ENCODE measurements at regions not wholly inside any gene's neighbourhood (a gene's known extent, or its start where the extent isn't known, plus 50 kb on each side); places are given as distances from the start of the nearest gene placed in this dataset.

- no peaks in the 10 kb centered on the region for H3K27me3 ChIP-seq
Observed at GRCh38 chr21:31397515-31397926, 53.5 kb upstream of the TIAM1 start.

GRCh38 chr21:31397030-31397429, 53.0 kb upstream of the TIAM1 start:
- Histone ChIP-seq H3K4me1 (peaks cover 17 to 67% (median 41%) of the 10 kb centered on the region in 10 experiments), H3K9me3 (replicated peaks in 1 of 11) (peaks cover 0 to 15% (median 6%) of the 10 kb centered on the region in 11 experiments; a peak in 11 of 22 replicates), H4K20me1 (no peaks in the 10 kb centered on the region), H3K27me3 (no peaks in the 10 kb centered on the region), H3K27ac (no peak overlapping the region), H3K36me3 (no peaks in the 10 kb centered on the region; a peak in 1 of 22 replicates), H3K4me3 (no peak overlapping the region), H3K9ac (no peak overlapping the region), H3K4me2 (peak overlapping the region in 10 of 11 experiments; percentile 7 to 79 (median 62); a peak in 18 of 22 replicates)
- TF ChIP-seq Cebpa-rat (IDR thresholded peaks at IDR 0.05), result no peak

More at GRCh38 chr21:31397515-31397926, 53.5 kb upstream of the TIAM1 start:
- H3K9me3 ChIP-seq (replicated peaks in 1 of 11), result peaks cover 0 to 10% (median 5%) of the 10 kb centered on the region in 11 experiments; a peak in 11 of 22 replicates
- H3K27ac ChIP-seq, result peak overlapping the region in 3 of 11 experiments; percentile 10 to 36 (median 11); a peak in 4 of 22 replicates
- no peak for TF ChIP-seq Cebpa-rat (IDR thresholded peaks at IDR 0.05)
- no peak overlapping the region for H3K9ac ChIP-seq
- peaks cover 17 to 67% (median 41%) of the 10 kb centered on the region in 10 experiments for H3K4me1 ChIP-seq
- no peaks in the 10 kb centered on the region; a peak in 1 of 22 replicates for H3K36me3 ChIP-seq
- no peaks in the 10 kb centered on the region for H4K20me1 ChIP-seq
- no peak overlapping the region for H3K4me3 ChIP-seq
- H3K4me2 ChIP-seq, result peak overlapping the region in 10 of 11 experiments; percentile 7 to 79 (median 62); a peak in 20 of 22 replicates

- Histone ChIP-seq H3K4me3 (no peak overlapping the region), H3K4me1 (peaks cover 17 to 67% (median 41%) of the 10 kb centered on the region in 10 experiments)
- no peak for TF ChIP-seq Cebpa-rat (IDR thresholded peaks at IDR 0.05)
Observed at GRCh38 chr21:31396399-31396798, 52.3 kb upstream of the TIAM1 start.

GRCh38 chr21:31395791-31396190, 51.7 kb upstream of the TIAM1 start:
- no peaks in the 10 kb centered on the region; a peak in 1 of 22 replicates for H3K36me3 ChIP-seq
- no peak overlapping the region for H3K27ac ChIP-seq
- H3K4me3 ChIP-seq, result no peak overlapping the region
- peaks cover 0 to 15% (median 6%) of the 10 kb centered on the region in 11 experiments; a peak in 9 of 22 replicates for H3K9me3 ChIP-seq (replicated peaks in 1 of 11)
- H3K9ac ChIP-seq, result no peak overlapping the region
- peak overlapping the region in 5 of 11 experiments; percentile 25 to 58 (median 55); a peak in 9 of 22 replicates for H3K4me2 ChIP-seq
- no peaks in the 10 kb centered on the region for H4K20me1 ChIP-seq
- H3K27me3 ChIP-seq, result no peaks in the 10 kb centered on the region
- no peak for TF ChIP-seq Cebpa-rat (IDR thresholded peaks at IDR 0.05)
- peaks cover 17 to 67% (median 41%) of the 10 kb centered on the region in 10 experiments for H3K4me1 ChIP-seq

More at GRCh38 chr21:31396399-31396798, 52.3 kb upstream of the TIAM1 start:
- Histone ChIP-seq H3K4me2 (peak overlapping the region in 3 of 11 experiments; percentile 64 to 79 (median 72); a peak in 4 of 22 replicates), H3K9me3 (replicated peaks in 1 of 11) (peaks cover 0 to 15% (median 6%) of the 10 kb centered on the region in 11 experiments; a peak in 9 of 22 replicates), H4K20me1 (no peaks in the 10 kb centered on the region), H3K9ac (no peak overlapping the region), H3K27ac (no peak overlapping the region), H3K36me3 (no peaks in the 10 kb centered on the region; a peak in 1 of 22 replicates), H3K27me3 (no peaks in the 10 kb centered on the region)

- Histone ChIP-seq H3K27ac (no peak overlapping the region), H3K4me1 (peaks cover 17 to 62% (median 41%) of the 10 kb centered on the region in 10 experiments)
Observed at GRCh38 chr21:31395268-31395667, 51.2 kb upstream of the TIAM1 start.

GRCh38 chr21:31394309-31394708, 50.2 kb upstream of the TIAM1 start:
- no peak overlapping the region for H3K4me3 ChIP-seq
- TF ChIP-seq Cebpa-rat (IDR thresholded peaks at IDR 0.05), result no peak
- H3K9ac ChIP-seq, result no peak overlapping the region
- H3K4me1 ChIP-seq, result peaks cover 17 to 52% (median 41%) of the 10 kb centered on the region in 10 experiments
- H3K4me2 ChIP-seq, result peak overlapping the region in 7 of 11 experiments; percentile 19 to 58 (median 54); a peak in 11 of 22 replicates
- H3K27me3 ChIP-seq, result no peaks in the 10 kb centered on the region
- peaks cover 0 to 15% (median 6%) of the 10 kb centered on the region in 11 experiments; a peak in 9 of 22 replicates for H3K9me3 ChIP-seq (replicated peaks in 1 of 11)
- no peaks in the 10 kb centered on the region; a peak in 1 of 22 replicates for H3K36me3 ChIP-seq
- no peak overlapping the region for H3K27ac ChIP-seq
- H4K20me1 ChIP-seq, result no peaks in the 10 kb centered on the region

More at GRCh38 chr21:31395268-31395667, 51.2 kb upstream of the TIAM1 start:
- no peak overlapping the region for H3K4me3 ChIP-seq
- no peak for TF ChIP-seq Cebpa-rat (IDR thresholded peaks at IDR 0.05)
- no peak overlapping the region for H3K9ac ChIP-seq
- H3K4me2 ChIP-seq, result peak overlapping the region in 6 of 11 experiments; percentile 25 to 58 (median 54); a peak in 12 of 22 replicates
- H3K36me3 ChIP-seq, result no peaks in the 10 kb centered on the region; a peak in 1 of 22 replicates
- H4K20me1 ChIP-seq, result no peaks in the 10 kb centered on the region
- H3K9me3 ChIP-seq (replicated peaks in 1 of 11), result peaks cover 0 to 15% (median 6%) of the 10 kb centered on the region in 11 experiments; a peak in 9 of 22 replicates
- H3K27me3 ChIP-seq, result no peaks in the 10 kb centered on the region

Measured in BLaER1 treated with 17β-estradiol and CSF1 and Interleukin-3, amounts not matched to agents 10 nM and 100 nM (cell line).